ENCODE measurements at regions not wholly inside any gene's neighbourhood (a gene's known extent, or its start where the extent isn't known, plus 50 kb on each side); places are given as distances from the start of the nearest gene placed in this dataset.

GRCh38 chr18:22829781-22830180 is 103.3 kb upstream of the RBBP8 start:
- Histone ChIP-seq H3K27ac (no peak overlapping the region), H3K9me3 (no peaks in the 10 kb centered on the region), H3K27me3 (replicated peaks; ENCODE audit: insufficient read depth) (no peaks in the 10 kb centered on the region), H3K36me3 (no peaks in the 10 kb centered on the region), H3K4me1 (replicated peaks) (no peaks in the 10 kb centered on the region), H3K4me3 (no peak overlapping the region)
- DNase-seq (ENCODE audit: low spot score) = no peak
- WGBS = 56% methylated on average over 2 of the region's 2 CpGs
- no peak for TF ChIP-seq POLR2A (IDR thresholded peaks at IDR 0.05)
- TF ChIP-seq POLR2AphosphoS5 (IDR thresholded peaks at IDR 0.05) = no peak
- no peak for TF ChIP-seq CTCF (IDR thresholded peaks at IDR 0.05)
- intact Hi-C loops (cut with DNase I) = no loop called here

- no peaks in the 10 kb centered on the region for H3K36me3 ChIP-seq
- 94% methylated on average over 1 of the region's 1 CpG for WGBS
- H3K4me1 ChIP-seq (replicated peaks) = no peaks in the 10 kb centered on the region
- no peaks in the 10 kb centered on the region for H3K27me3 ChIP-seq (replicated peaks; ENCODE audit: insufficient read depth)
- H3K9me3 ChIP-seq = no peaks in the 10 kb centered on the region
- no peak for DNase-seq (ENCODE audit: low spot score)
- TF ChIP-seq POLR2A (IDR thresholded peaks at IDR 0.05) = no peak
- no peak for TF ChIP-seq CTCF (IDR thresholded peaks at IDR 0.05)
- no peak for TF ChIP-seq POLR2AphosphoS5 (IDR thresholded peaks at IDR 0.05)
- H3K27ac ChIP-seq = no peak overlapping the region
- intact Hi-C loops (cut with DNase I) = no loop called here
- no peak overlapping the region for H3K4me3 ChIP-seq
These were observed 102.6 kb upstream of the RBBP8 start for GRCh38 chr18:22830511-22830910.

- H3K27me3 ChIP-seq (replicated peaks; ENCODE audit: insufficient read depth) = no peaks in the 10 kb centered on the region
- no peaks in the 10 kb centered on the region for H3K4me1 ChIP-seq (replicated peaks)
- H3K27ac ChIP-seq = no peak overlapping the region
- no peak for TF ChIP-seq POLR2A (IDR thresholded peaks at IDR 0.05)
- TF ChIP-seq CTCF (IDR thresholded peaks at IDR 0.05) = no peak
- no peak for TF ChIP-seq POLR2AphosphoS5 (IDR thresholded peaks at IDR 0.05)
- no peaks in the 10 kb centered on the region for H3K36me3 ChIP-seq
- 56% methylated on average over 1 of the region's 1 CpG for WGBS
- DNase-seq (ENCODE audit: low spot score) = no peak
- intact Hi-C loops (cut with DNase I) = no loop called here
- H3K4me3 ChIP-seq = no peak overlapping the region
- no peaks in the 10 kb centered on the region for H3K9me3 ChIP-seq
These were observed 101.7 kb upstream of the RBBP8 start for GRCh38 chr18:22831441-22831904.

GRCh38 chr18:22836932-22837331 is 96.2 kb upstream of the RBBP8 start:
- intact Hi-C loops (cut with DNase I) = no loop called here
- no peaks in the 10 kb centered on the region for H3K9me3 ChIP-seq
- H3K4me1 ChIP-seq (replicated peaks) = no peaks in the 10 kb centered on the region

More at GRCh38 chr18:22836932-22837331, 96.2 kb upstream of the RBBP8 start:
- Histone ChIP-seq H3K27me3 (replicated peaks; ENCODE audit: insufficient read depth) (no peaks in the 10 kb centered on the region), H3K4me3 (no peak overlapping the region), H3K27ac (no peak overlapping the region), H3K36me3 (no peaks in the 10 kb centered on the region)
- no peak for TF ChIP-seq POLR2A (IDR thresholded peaks at IDR 0.05)
- TF ChIP-seq CTCF (IDR thresholded peaks at IDR 0.05) = no peak
- TF ChIP-seq POLR2AphosphoS5 (IDR thresholded peaks at IDR 0.05) = no peak
- DNase-seq (ENCODE audit: low spot score) = no peak

Data from prostate gland (tissue), 2 donors.